HepG2 (cell line): ENCODE measurements at regions not wholly inside any gene's neighbourhood (a gene's known extent, or its start where the extent isn't known, plus 50 kb on each side); places are given as distances from the start of the nearest gene placed in this dataset.

Source experiments
- NFIC ChIP-seq: IDR thresholded peaks from 2 replicates; pipeline ENCODE4 v1.6.1; 2012; ENCODE audit warnings: mild to moderate bottlenecking, low read length, inconsistent platforms
- RARG ChIP-seq: sonication (generic); formaldehyde crosslinking; IDR thresholded peaks from 2 replicates; pipeline ENCODE4 v1.4.0; 2020; ENCODE audit warnings: low read depth, mild to moderate bottlenecking, missing genetic modification reagents

DNA sequence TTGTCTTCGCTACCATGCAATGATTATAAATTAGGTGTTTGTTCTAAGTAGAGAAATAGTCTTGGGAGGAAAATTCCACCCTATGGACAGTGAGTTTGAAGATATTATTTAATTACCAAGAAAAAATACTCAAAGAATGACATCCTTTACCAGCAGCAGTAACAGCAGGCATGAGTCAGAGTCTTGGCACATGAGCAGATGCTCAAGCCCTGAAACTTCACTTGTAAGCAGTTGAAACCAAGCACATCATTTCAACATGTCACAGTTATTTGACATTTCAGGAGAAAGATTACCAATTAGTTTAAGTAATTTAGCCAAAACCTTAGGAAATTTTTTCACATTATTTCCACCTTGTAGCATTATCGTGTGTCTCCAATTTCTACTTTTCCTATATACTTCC lies 99.2 kb downstream of the C12orf50 start:
- TF ChIP-seq NFIC (no peak), RARG (no peak)
